Neural cell (in vitro differentiated cells): ENCODE measurements at regions not wholly inside any gene's neighbourhood (a gene's known extent, or its start where the extent isn't known, plus 50 kb on each side); places are given as distances from the start of the nearest gene placed in this dataset.

Source experiments
- H2AFZ ChIP-seq: fragments of 200-600, 300-800 bp; sonication (generic), shearing (Covaris generic); 2 replicates; pipeline ENCODE4 v1.6.0; 2014; ENCODE audit warnings: low read depth, mild to moderate bottlenecking, antibody characterized with exemption, low read length, moderate library complexity
- H3F3A ChIP-seq: fragments of 200-600 bp; shearing (Covaris generic); 2 replicates; pipeline ENCODE4 v1.6.1; 2016; ENCODE audit warnings: mild to moderate bottlenecking, moderate library complexity, mixed read lengths, antibody characterized with exemption, low read length; ENCODE audit not compliant: insufficient read depth, poor library complexity, severe bottlenecking
- H3K27ac ChIP-seq: fragments of 200-600, 300-800 bp; sonication (generic), shearing (Covaris generic); 2 replicates; pipeline ENCODE4 v1.5.1; 2014; ENCODE audit warnings: mild to moderate bottlenecking, low read length, moderate library complexity
- H3K27me3 ChIP-seq: fragments of 300-800, 200-600 bp; sonication (generic), shearing (Covaris generic); 2 replicates; pipeline ENCODE4 v1.6.0; 2014; ENCODE audit warnings: mild to moderate bottlenecking, low read depth, low read length, moderate library complexity; ENCODE audit not compliant: insufficient read depth
- H3K36me3 ChIP-seq: fragments of 300-800, 200-600 bp; sonication (generic), shearing (Covaris generic); 2 replicates; pipeline ENCODE4 v1.5.1; 2014; ENCODE audit warnings: mild to moderate bottlenecking, antibody characterized with exemption, low read length, moderate library complexity; ENCODE audit not compliant: insufficient read depth
- H3K4me2 ChIP-seq: fragments of 300-800, 200-600 bp; sonication (generic), shearing (Covaris generic); 2 replicates; pipeline ENCODE4 v1.6.0; 2014; ENCODE audit warnings: mild to moderate bottlenecking, low read length
- H3K4me3 ChIP-seq: fragments of 300-800, 200-600 bp; sonication (generic), shearing (Covaris generic); 2 replicates; pipeline ENCODE4 v1.5.1; 2014; ENCODE audit warnings: mild to moderate bottlenecking, low read length, moderate library complexity
- H3K79me2 ChIP-seq: fragments of 200-600 bp; shearing (Covaris generic); replicated peaks from 2 replicates; pipeline ENCODE4 v1.6.0; 2014; ENCODE audit warnings: mild to moderate bottlenecking, low read length, moderate library complexity; ENCODE audit not compliant: insufficient read depth
- H3K9ac ChIP-seq: fragments of 300-800, 200-600 bp; sonication (generic), shearing (Covaris generic); 2 replicates; pipeline ENCODE4 v1.6.1; 2016; ENCODE audit warnings: mild to moderate bottlenecking, low read length, mixed read lengths
- H3K9me2 ChIP-seq: fragments of 200-600 bp; shearing (Covaris generic); 2 replicates; pipeline ENCODE4 v1.6.1; 2016; ENCODE audit warnings: mild to moderate bottlenecking, low read length, mixed read lengths; ENCODE audit not compliant: insufficient read depth
- H3K9me3 ChIP-seq: fragments of 200-600, 300-800 bp; sonication (generic), shearing (Covaris generic); 2 replicates; pipeline ENCODE4 v1.6.1; 2016; ENCODE audit warnings: mild to moderate bottlenecking, mixed run types, low read length, moderate library complexity, mixed read lengths
- H4K20me1 ChIP-seq: fragments of 200-600 bp; shearing (Covaris generic); 2 replicates; pipeline ENCODE4 v1.6.1; 2016; ENCODE audit warnings: mild to moderate bottlenecking, mixed run types; ENCODE audit not compliant: insufficient read depth
- CTCF ChIP-seq: fragments of 450-650 bp; IDR thresholded peaks from 2 replicates; pipeline ENCODE4 v1.5.1; 2014; ENCODE audit warnings: antibody characterized with exemption, mild to moderate bottlenecking, moderate library complexity; ENCODE audit not compliant: poor library complexity, severe bottlenecking
- EP300 ChIP-seq: fragments of 450-650 bp; conservative IDR thresholded peaks from 2 replicates; pipeline ENCODE4 v1.6.1; 2014; ENCODE audit warnings: antibody characterized with exemption, mild to moderate bottlenecking, moderate library complexity; ENCODE audit not compliant: poor library complexity, severe bottlenecking
- EZH2 ChIP-seq: fragments of 200-600, 300-800 bp; shearing (Covaris generic), sonication (generic); IDR thresholded peaks from 2 replicates; pipeline ENCODE4 v1.6.1; 2014; ENCODE audit warnings: antibody characterized with exemption, low read length, borderline replicate concordance, mild to moderate bottlenecking; ENCODE audit not compliant: insufficient read depth, poor library complexity, severe bottlenecking
- MXI1 ChIP-seq: fragments of 450-650 bp; conservative IDR thresholded peaks from 2 replicates; pipeline ENCODE4 v1.6.1; 2014; ENCODE audit warnings: antibody characterized with exemption, mild to moderate bottlenecking; ENCODE audit not compliant: poor library complexity, severe bottlenecking
- POLR2AphosphoS5 ChIP-seq: IDR thresholded peaks from 2 replicates; pipeline ENCODE4 v1.6.1; 2012
- RAD21 ChIP-seq: fragments of 450-650 bp; conservative IDR thresholded peaks from 2 replicates; pipeline ENCODE4 v1.6.1; 2014; ENCODE audit warnings: antibody characterized with exemption, mild to moderate bottlenecking, moderate library complexity
- REST ChIP-seq: IDR thresholded peaks from 2 replicates; pipeline ENCODE4 v1.6.1; 2012; ENCODE audit warnings: borderline replicate concordance
- SMC3 ChIP-seq: fragments of 450-650 bp; conservative IDR thresholded peaks from 2 replicates; pipeline ENCODE4 v1.6.1; 2014; ENCODE audit warnings: antibody characterized with exemption, mild to moderate bottlenecking, moderate library complexity; ENCODE audit not compliant: poor library complexity
- TAF1 ChIP-seq: IDR thresholded peaks from 2 replicates; pipeline ENCODE4 v1.6.1; 2012; ENCODE audit warnings: low read depth

GRCh38 chr2:41111836-41112627 lies 660.1 kb upstream of the SLC8A1 start:
- TF ChIP-seq SMC3, result no peak
- TF ChIP-seq REST, result no peak
- no peak for TF ChIP-seq TAF1
- no peak for TF ChIP-seq MXI1
- TF ChIP-seq EP300, result no peak

GRCh38 chr2:41116106-41116797 lies 664.4 kb upstream of the SLC8A1 start:
- no peak for TF ChIP-seq RAD21
- H3K4me3 ChIP-seq, result no peak overlapping the region
- no peaks in the 10 kb centered on the region for H3K27me3 ChIP-seq
- no peak overlapping the region for H3K4me2 ChIP-seq
- H2AFZ ChIP-seq, result no peak overlapping the region
- H3K36me3 ChIP-seq, result no peaks in the 10 kb centered on the region
- no peak overlapping the region for H3K27ac ChIP-seq
- no peaks in the 10 kb centered on the region for H4K20me1 ChIP-seq
- no peak overlapping the region for H3K9ac ChIP-seq
- no peaks in the 10 kb centered on the region for H3K79me2 ChIP-seq
- no peaks in the 10 kb centered on the region for H3F3A ChIP-seq
- H3K9me3 ChIP-seq, result no peaks in the 10 kb centered on the region
- H3K9me2 ChIP-seq, result no peaks in the 10 kb centered on the region

More at GRCh38 chr2:41111836-41112627, 660.1 kb upstream of the SLC8A1 start:
- Histone ChIP-seq H2AFZ (no peak overlapping the region), H4K20me1 (no peaks in the 10 kb centered on the region), H3K9me2 (no peaks in the 10 kb centered on the region), H3K4me2 (no peak overlapping the region), H3K9me3 (no peaks in the 10 kb centered on the region), H3K4me3 (no peak overlapping the region), H3K27me3 (no peaks in the 10 kb centered on the region), H3K79me2 (no peaks in the 10 kb centered on the region), H3F3A (no peaks in the 10 kb centered on the region), H3K27ac (no peak overlapping the region), H3K9ac (no peak overlapping the region), H3K36me3 (no peaks in the 10 kb centered on the region)

GRCh38 chr2:41119489-41119888 lies 667.6 kb upstream of the SLC8A1 start:
- H3K79me2 ChIP-seq, result no peaks in the 10 kb centered on the region
- no peaks in the 10 kb centered on the region for H3F3A ChIP-seq
- no peak overlapping the region for H3K27ac ChIP-seq
- TF ChIP-seq SMC3, result no peak
- TF ChIP-seq MXI1, result no peak
- TF ChIP-seq TAF1, result no peak
- no peak for TF ChIP-seq CTCF
- no peak for TF ChIP-seq POLR2AphosphoS5
- TF ChIP-seq EZH2, result no peak
- TF ChIP-seq EP300, result no peak
- H3K27me3 ChIP-seq, result no peaks in the 10 kb centered on the region
- no peak overlapping the region for H2AFZ ChIP-seq
- no peaks in the 10 kb centered on the region for H3K9me3 ChIP-seq
- no peak overlapping the region for H3K4me2 ChIP-seq
- H3K36me3 ChIP-seq, result no peaks in the 10 kb centered on the region
- no peak overlapping the region for H3K4me3 ChIP-seq
- H4K20me1 ChIP-seq, result no peaks in the 10 kb centered on the region
- no peak overlapping the region for H3K9ac ChIP-seq
- no peaks in the 10 kb centered on the region for H3K9me2 ChIP-seq
